ENCODE measurements at regions not wholly inside any gene's neighbourhood (a gene's known extent, or its start where the extent isn't known, plus 50 kb on each side); places are given as distances from the start of the nearest gene placed in this dataset.

DNA sequence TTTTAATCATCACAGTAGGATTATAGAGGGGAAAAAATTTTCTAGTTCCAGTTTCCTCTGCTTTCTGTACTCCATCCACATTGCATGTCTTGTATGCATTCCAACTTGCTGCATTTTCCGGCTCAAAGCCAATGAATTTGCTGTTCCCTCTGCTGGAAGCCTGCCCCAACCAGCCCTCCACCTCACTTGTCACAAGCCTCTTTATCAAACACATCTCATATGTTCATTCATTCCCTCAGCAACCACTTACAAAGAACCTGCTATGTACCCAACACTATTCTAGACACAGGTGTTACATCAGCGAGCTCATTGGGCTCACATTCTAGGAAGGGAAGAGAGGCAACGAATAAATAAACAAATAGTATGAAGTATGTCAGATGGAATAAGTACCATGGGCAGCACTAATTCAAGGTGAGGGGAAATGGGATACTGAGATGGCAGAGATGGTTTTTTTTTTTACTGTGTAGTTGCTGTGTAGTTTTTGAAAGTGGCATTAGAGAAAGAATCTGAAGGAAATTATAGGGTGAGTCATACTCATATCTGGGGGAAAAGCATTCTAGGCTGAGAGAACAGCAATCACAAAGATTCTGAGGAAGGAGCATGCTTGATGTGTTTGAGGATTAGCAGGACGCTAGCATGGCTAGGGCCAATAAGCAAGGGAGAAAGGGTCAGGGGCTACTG, 332.5 kb downstream of the PDGFC start:
- no peak overlapping the region for H3K4me3 ChIP-seq (ENCODE audit: low read depth, low read length)
- DNase-seq (ENCODE audit: low read depth): peak; percentile 70
- in situ Hi-C loops (cut with HindIII; ENCODE audit: low sequenced_read_pairs): no loop called here
- TF ChIP-seq, protein P1, sequence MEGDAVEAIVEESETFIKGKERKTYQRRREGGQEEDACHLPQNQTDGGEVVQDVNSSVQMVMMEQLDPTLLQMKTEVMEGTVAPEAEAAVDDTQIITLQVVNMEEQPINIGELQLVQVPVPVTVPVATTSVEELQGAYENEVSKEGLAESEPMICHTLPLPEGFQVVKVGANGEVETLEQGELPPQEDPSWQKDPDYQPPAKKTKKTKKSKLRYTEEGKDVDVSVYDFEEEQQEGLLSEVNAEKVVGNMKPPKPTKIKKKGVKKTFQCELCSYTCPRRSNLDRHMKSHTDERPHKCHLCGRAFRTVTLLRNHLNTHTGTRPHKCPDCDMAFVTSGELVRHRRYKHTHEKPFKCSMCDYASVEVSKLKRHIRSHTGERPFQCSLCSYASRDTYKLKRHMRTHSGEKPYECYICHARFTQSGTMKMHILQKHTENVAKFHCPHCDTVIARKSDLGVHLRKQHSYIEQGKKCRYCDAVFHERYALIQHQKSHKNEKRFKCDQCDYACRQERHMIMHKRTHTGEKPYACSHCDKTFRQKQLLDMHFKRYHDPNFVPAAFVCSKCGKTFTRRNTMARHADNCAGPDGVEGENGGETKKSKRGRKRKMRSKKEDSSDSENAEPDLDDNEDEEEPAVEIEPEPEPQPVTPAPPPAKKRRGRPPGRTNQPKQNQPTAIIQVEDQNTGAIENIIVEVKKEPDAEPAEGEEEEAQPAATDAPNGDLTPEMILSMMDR (IDR thresholded peaks at IDR 0.05; ENCODE audit: low read depth, low read length, missing control alignments): no peak

- TF ChIP-seq, protein P1 (IDR thresholded peaks at IDR 0.05; ENCODE audit: low read depth, low read length, missing control alignments): no peak
- peak; percentile 31 for DNase-seq (ENCODE audit: low read depth)
- no peak overlapping the region for H3K4me3 ChIP-seq (ENCODE audit: low read depth, low read length)
- in situ Hi-C loops (cut with HindIII; ENCODE audit: low sequenced_read_pairs): no loop called here
Observed at GRCh38 chr4:156638334-156638733, 333.3 kb downstream of the PDGFC start.

DNA sequence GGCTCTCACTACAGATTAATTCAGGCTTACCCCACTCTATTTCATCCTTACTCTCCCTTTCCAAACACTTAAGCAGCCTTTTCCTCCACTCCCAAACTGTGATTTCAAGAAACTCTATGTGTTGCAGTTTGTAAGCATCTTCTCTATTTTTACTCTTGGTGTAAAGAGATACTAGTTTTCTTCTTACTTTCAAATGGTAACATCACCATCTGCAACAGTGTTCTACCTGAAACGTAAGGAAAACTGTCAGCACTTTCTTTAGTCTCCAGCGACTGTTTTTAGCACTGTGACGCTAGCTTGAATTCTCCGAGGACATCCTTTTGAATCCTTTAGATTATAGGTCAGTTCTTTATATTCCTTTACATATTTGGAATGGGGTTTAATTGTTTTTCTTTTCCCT, 335.2 kb downstream of the PDGFC start:
- TF ChIP-seq, protein P1 (IDR thresholded peaks at IDR 0.05; ENCODE audit: low read depth, low read length, missing control alignments): no peak
- H3K4me3 ChIP-seq (ENCODE audit: low read depth, low read length): no peak overlapping the region
- no peak for DNase-seq (ENCODE audit: low read depth)
- in situ Hi-C loops (cut with HindIII; ENCODE audit: low sequenced_read_pairs): no loop called here

GRCh38 chr4:156635051-156635450, 336.5 kb downstream of the PDGFC start:
- in situ Hi-C loops (cut with HindIII; ENCODE audit: low sequenced_read_pairs): no loop called here
- TF ChIP-seq, protein P1 (IDR thresholded peaks at IDR 0.05; ENCODE audit: low read depth, low read length, missing control alignments): no peak
- no peak for DNase-seq (ENCODE audit: low read depth)

DNA sequence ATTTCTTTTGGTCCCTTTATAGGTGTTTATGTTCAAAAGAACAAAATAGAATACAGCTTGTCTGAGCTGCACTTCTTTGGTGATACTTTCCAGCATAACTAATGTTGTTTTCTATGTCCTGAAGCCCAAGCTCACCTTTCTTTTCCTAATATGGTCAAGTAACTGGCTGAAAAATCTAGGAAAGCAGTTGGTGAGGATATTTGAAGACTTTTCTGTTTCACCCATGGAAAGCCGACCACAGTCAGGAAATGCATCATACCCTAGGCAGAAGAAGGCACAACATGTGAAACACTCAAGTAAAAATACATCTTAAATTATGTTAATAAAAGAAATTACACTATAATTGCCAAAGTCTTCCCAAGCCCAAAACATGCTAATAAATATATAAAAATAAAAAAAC, 337.0 kb downstream of the PDGFC start:
- TF ChIP-seq, protein P1 (IDR thresholded peaks at IDR 0.05; ENCODE audit: low read depth, low read length, missing control alignments): no peak
- no peak overlapping the region for H3K4me3 ChIP-seq (ENCODE audit: low read depth, low read length)
- DNase-seq (ENCODE audit: low read depth): peak; percentile 27
- in situ Hi-C loops (cut with HindIII; ENCODE audit: low sequenced_read_pairs): no loop called here

More at GRCh38 chr4:156635051-156635450, 336.5 kb downstream of the PDGFC start:
- no peak overlapping the region for H3K4me3 ChIP-seq (ENCODE audit: low read depth, low read length)

- no peak overlapping the region for H3K4me3 ChIP-seq (ENCODE audit: low read depth, low read length)
- TF ChIP-seq, protein P1 (IDR thresholded peaks at IDR 0.05; ENCODE audit: low read depth, low read length, missing control alignments): no peak
- in situ Hi-C loops (cut with HindIII; ENCODE audit: low sequenced_read_pairs): no loop called here
- DNase-seq (ENCODE audit: low read depth): no peak
Observed at GRCh38 chr4:156633847-156634246, 337.8 kb downstream of the PDGFC start.

All from astrocyte of the cerebellum (primary cell).